ENCODE measurements at regions not wholly inside any gene's neighbourhood (a gene's known extent, or its start where the extent isn't known, plus 50 kb on each side); places are given as distances from the start of the nearest gene placed in this dataset.

DNA sequence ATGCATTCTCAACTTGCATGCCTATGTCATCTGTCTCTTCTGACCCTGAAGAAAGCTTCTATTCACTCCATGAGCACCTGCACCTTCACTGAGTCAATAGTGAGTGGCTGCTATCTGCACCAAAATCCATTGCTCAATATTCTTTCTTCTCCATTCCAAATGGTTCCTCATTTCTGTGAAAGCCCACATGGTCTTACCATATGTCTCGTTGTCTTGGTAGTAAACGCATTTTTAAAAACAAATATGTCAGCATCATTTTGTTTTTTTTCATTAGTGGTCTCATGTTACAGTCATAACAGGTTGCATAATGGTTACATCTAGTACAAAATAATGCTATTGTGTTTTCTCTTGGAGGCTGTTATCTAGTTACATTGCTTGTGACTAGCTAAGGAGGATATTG is 106.9 kb upstream of the CPM start:
- no peak for TF ChIP-seq JUN (IDR thresholded peaks at IDR 0.05; ENCODE audit: low read depth, low read length)
- TF ChIP-seq POLR2AphosphoS5 (IDR thresholded peaks at IDR 0.05; ENCODE audit: low read depth, low read length), result no peak
- no peak for TF ChIP-seq SIN3A (conservative IDR thresholded peaks at IDR 0.05 in 1 of 2, IDR thresholded peaks at IDR 0.05 in 1 of 2; ENCODE audit: low read depth in 1 of 2, low read length in 2 of 2)
- Histone ChIP-seq H2BK120ac (replicated peaks; ENCODE audit: low read depth, low read length) (no peak overlapping the region), H3K56ac (replicated peaks; ENCODE audit: insufficient read length, low read depth, low read length) (no peak overlapping the region), H3K4me3 (ENCODE audit: extremely low read depth in 1 of 4, insufficient read depth in 2 of 4, low read depth in 3 of 4, low read length in 4 of 4) (no peak overlapping the region), H4K20me1 (replicated peaks in 1 of 2; ENCODE audit: control insufficient read depth in 1 of 2, insufficient read depth in 2 of 2, low read length in 2 of 2) (no peaks in the 10 kb centered on the region), H2AFZ (ENCODE audit: low read length) (no peak overlapping the region), H3K23ac (ENCODE audit: insufficient read length) (no peak overlapping the region), H4K8ac (ENCODE audit: extremely low read depth, insufficient read depth, low read length) (no peak overlapping the region), H2BK15ac (ENCODE audit: low read length) (no peak overlapping the region), H3K9me3 (ENCODE audit: insufficient read depth in 2 of 2, low read depth in 1 of 2, low read length in 1 of 2) (no peaks in the 10 kb centered on the region), H3K79me2 (ENCODE audit: control insufficient read depth in 1 of 2, insufficient read depth in 2 of 2, low read length in 2 of 2) (no peaks in the 10 kb centered on the region), H3K36me3 (ENCODE audit: control insufficient read depth in 2 of 4, insufficient read depth in 4 of 4, low read length in 3 of 4) (no peaks in the 10 kb centered on the region), H3K18ac (ENCODE audit: extremely low read depth, low read length) (no peak overlapping the region), H3K9ac (replicated peaks in 1 of 4; ENCODE audit: extremely low read depth in 1 of 4, low read depth in 3 of 4, low read length in 3 of 4) (no peak overlapping the region), H3K27me3 (replicated peaks in 1 of 4; ENCODE audit: control insufficient read depth in 3 of 4, extremely low read depth in 1 of 4, insufficient read depth in 3 of 4, low read length in 3 of 4) (no peaks in the 10 kb centered on the region), H3K4ac (replicated peaks; ENCODE audit: insufficient read length, low read depth, low read length) (no peak overlapping the region), H4K91ac (replicated peaks; ENCODE audit: insufficient read length, low read length) (no peak overlapping the region), H3K4me2 (ENCODE audit: insufficient read depth in 1 of 2, low read depth in 2 of 2, low read length in 2 of 2) (no peak overlapping the region), H3K4me1 (replicated peaks in 1 of 4; ENCODE audit: control insufficient read depth in 3 of 4, insufficient read depth in 4 of 4, low read length in 3 of 4) (peaks cover 0 to 5% (median under 1%) of the 10 kb centered on the region in 4 experiments; a peak in 1 of 7 replicates), H3K14ac (ENCODE audit: insufficient read length) (no peak overlapping the region), H2BK12ac (ENCODE audit: low read depth, low read length) (no peak overlapping the region), H2BK20ac (ENCODE audit: low read length) (no peak overlapping the region), H3K23me2 (ENCODE audit: low read depth, low read length) (no peaks in the 10 kb centered on the region), H4K5ac (ENCODE audit: insufficient read length, low read depth, low read length) (no peak overlapping the region), H3K27ac (ENCODE audit: low read depth, low read length) (no peak overlapping the region), H2AK5ac (ENCODE audit: low read depth, low read length) (no peak overlapping the region), H3K79me1 (ENCODE audit: low read depth, low read length) (no peaks in the 10 kb centered on the region), H2BK5ac (ENCODE audit: low read depth, low read length) (no peak overlapping the region)
- ChIA-PET CTCF (ENCODE audit: partially characterized antibody) (interaction anchor here (1.0 to 1.1 kb wide), 2 partner anchors 62 to 625 kb away, joined by 3 read pairs; no protein-coding TSS in a partner anchor), POLR2A (ENCODE audit: partially characterized antibody) (no interaction called here)
- FAIRE-seq (no peak), DNase-seq (ENCODE audit: low read depth in 1 of 2, low spot score in 2 of 2) (no peak)
- WGBS, 2 experiments (ENCODE audit: extremely low coverage in 1 of 2, insufficient coverage in 1 of 2, insufficient read length in 1 of 2, insufficient replicate concordance in 2 of 2, low coverage in 1 of 2, low lambda C conversion rate in 2 of 2, missing lambda C conversion rate in 1 of 2), result 93% methylated on average over 2 of the region's 2 CpGs; no CpG with 5 or more reads in 1 of the 2 experiments
